CD4-positive, alpha-beta T cell (primary cell): ENCODE measurements at regions not wholly inside any gene's neighbourhood (a gene's known extent, or its start where the extent isn't known, plus 50 kb on each side); places are given as distances from the start of the nearest gene placed in this dataset.

Source experiments
- ATAC-seq: fragments of 200-7000 bp; cut with Tn5 transposase; one replicate; pipeline ENCODE4 v1.10.0; 2022; ENCODE audit warnings: mild to moderate bottlenecking; ENCODE audit not compliant: poor library complexity
- CTCF ChIA-PET: fragments of 350-600 bp; sonication (Branson Sonifier 250); formaldehyde crosslinking; loops from one replicate; lab custom pipeline; 2021; ENCODE audit warnings: antibody characterized with exemption, inconsistent platforms; lab: Charles Lee
- POLR2A ChIA-PET: fragments of 350-600 bp; sonication (Branson Sonifier 250); formaldehyde crosslinking; loops from one replicate; lab custom pipeline; 2021; ENCODE audit warnings: antibody characterized with exemption, inconsistent platforms; lab: Charles Lee
- DNase-seq, 14 experiments: peaks; one replicate each; pipeline ENCODE4 v3.0.0-alpha.2; 2013 to 2020; ENCODE audit warnings: mixed read lengths in 2 of 14
- H3K27ac ChIP-seq, 2 donors: one replicate each; pipeline versions ENCODE4 v1.5.1 to v1.7.0; 2013; ENCODE audit warnings: low read length in 2 of 2, low read depth in 1 of 2, mild to moderate bottlenecking in 1 of 2
- H3K27me3 ChIP-seq, 2 experiments: 1 replicate in 1 of 2; 2 replicates in 1 of 2; pipeline versions ENCODE4 v1.6.1 to v1.7.0; 2013; ENCODE audit warnings: low read length in 2 of 2, control low read depth in 1 of 2, mild to moderate bottlenecking in 1 of 2, moderate library complexity in 1 of 2; ENCODE audit not compliant: insufficient read depth in 2 of 2, control insufficient read depth in 1 of 2
- H3K36me3 ChIP-seq: one replicate; pipeline ENCODE4 v1.6.1; 2013; ENCODE audit warnings: low read length, control low read depth; ENCODE audit not compliant: insufficient read depth
- H3K4me1 ChIP-seq: one replicate; pipeline ENCODE4 v1.6.1; 2013; ENCODE audit warnings: low read length, control low read depth; ENCODE audit not compliant: insufficient read depth
- H3K4me3 ChIP-seq: one replicate; pipeline ENCODE4 v1.5.1; 2013; ENCODE audit warnings: mild to moderate bottlenecking, low read length, moderate library complexity
- H3K9me3 ChIP-seq, 2 experiments: 1 replicate in 1 of 2; 2 replicates in 1 of 2; pipeline versions ENCODE4 v1.6.1 to v1.7.0; 2013; ENCODE audit warnings: low read length in 2 of 2, mild to moderate bottlenecking in 2 of 2, control low read depth in 1 of 2, moderate library complexity in 1 of 2; ENCODE audit not compliant: control insufficient read depth in 1 of 2, insufficient read depth in 1 of 2
- H3K27ac Mint-ChIP-seq: one replicate; pipeline ENCODE4 v1.8.0; 2020; ENCODE audit warnings: mixed read lengths
- H3K27me3 Mint-ChIP-seq: one replicate; pipeline ENCODE4 v1.8.0; 2021; ENCODE audit warnings: mixed read lengths
- H3K36me3 Mint-ChIP-seq: one replicate; pipeline ENCODE4 v1.8.0; 2021; ENCODE audit warnings: low read depth, mixed read lengths
- H3K4me1 Mint-ChIP-seq: one replicate; pipeline ENCODE4 v1.8.0; 2021; ENCODE audit warnings: low read depth, mixed read lengths
- H3K4me3 Mint-ChIP-seq: one replicate; pipeline ENCODE4 v1.8.0; 2020; ENCODE audit warnings: mild to moderate bottlenecking, mixed read lengths
- H3K9me3 Mint-ChIP-seq: one replicate; pipeline ENCODE4 v1.8.0; 2020; ENCODE audit warnings: mixed read lengths
- intact Hi-C, 2 experiments: fragments of 100-400 bp; cut with DNase I in 1 of 2; cut with micrococcal nuclease in 1 of 2; formaldehyde crosslinking; loops; one replicate each; pipeline versions ENCODE4 v1.15.1 to v1.9.0; 2023 to 2025; cut with DNase I, micrococcal nuclease
- TF ChIP-seq, protein P1 (sequence below): fragments of 200-600 bp; IDR thresholded peaks from one replicate; pipeline ENCODE4 v1.8.0; 2022; ENCODE audit warnings: antibody characterized with exemption, mild to moderate bottlenecking

DNA sequence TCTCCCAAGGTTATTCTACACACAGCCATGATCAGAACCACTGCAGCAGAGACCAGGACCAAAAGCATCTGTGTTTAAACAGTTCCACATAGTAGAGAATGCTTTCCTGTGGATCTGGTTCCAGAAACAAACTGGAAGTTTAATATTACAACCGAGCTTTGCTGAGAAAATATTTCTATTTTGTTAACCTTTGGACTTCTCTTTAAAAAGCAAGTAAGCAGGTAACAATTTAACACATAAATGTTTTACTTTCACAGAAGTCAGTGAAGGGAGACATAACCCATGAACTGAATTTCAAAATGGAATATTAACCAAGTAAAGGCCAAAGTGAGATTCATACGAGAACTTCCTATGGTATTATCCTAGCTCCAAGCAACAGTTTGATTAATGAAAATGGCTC lies 98.6 kb upstream of the PHYHIPL start:
- H3K4me3 Mint-ChIP-seq: no peak overlapping the region
- no peaks in the 10 kb centered on the region for H3K9me3 Mint-ChIP-seq

DNA sequence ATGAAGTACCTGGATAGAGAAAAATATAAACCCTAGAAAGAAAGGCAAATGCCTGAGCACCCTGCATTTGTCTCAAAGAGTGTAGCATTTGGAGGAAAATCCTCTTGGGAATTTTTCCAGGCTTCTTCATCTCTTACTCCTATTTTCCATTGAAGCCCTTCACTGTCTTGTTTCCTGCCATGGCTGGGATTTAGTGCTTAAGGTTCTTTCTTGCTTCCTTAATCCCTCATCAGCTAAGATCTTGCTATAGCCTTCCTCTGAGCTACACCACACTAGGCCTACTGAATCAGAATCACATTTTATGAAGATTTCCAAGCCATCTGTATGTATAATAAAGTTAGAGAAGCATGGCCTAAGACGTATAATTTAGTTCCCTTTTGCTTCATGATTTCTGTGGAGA lies 97.5 kb upstream of the PHYHIPL start:
- Mint-ChIP-seq H3K27me3 (no peaks in the 10 kb centered on the region), H3K4me3 (no peak overlapping the region), H3K9me3 (no peaks in the 10 kb centered on the region), H3K4me1 (no peaks in the 10 kb centered on the region), H3K36me3 (no peaks in the 10 kb centered on the region), H3K27ac (no peak overlapping the region)
- ATAC-seq: no peak
- intact Hi-C loops: no loop called here
- no peaks in the 10 kb centered on the region for H3K4me1 ChIP-seq
- no peak for DNase-seq
- TF ChIP-seq, protein P1, sequence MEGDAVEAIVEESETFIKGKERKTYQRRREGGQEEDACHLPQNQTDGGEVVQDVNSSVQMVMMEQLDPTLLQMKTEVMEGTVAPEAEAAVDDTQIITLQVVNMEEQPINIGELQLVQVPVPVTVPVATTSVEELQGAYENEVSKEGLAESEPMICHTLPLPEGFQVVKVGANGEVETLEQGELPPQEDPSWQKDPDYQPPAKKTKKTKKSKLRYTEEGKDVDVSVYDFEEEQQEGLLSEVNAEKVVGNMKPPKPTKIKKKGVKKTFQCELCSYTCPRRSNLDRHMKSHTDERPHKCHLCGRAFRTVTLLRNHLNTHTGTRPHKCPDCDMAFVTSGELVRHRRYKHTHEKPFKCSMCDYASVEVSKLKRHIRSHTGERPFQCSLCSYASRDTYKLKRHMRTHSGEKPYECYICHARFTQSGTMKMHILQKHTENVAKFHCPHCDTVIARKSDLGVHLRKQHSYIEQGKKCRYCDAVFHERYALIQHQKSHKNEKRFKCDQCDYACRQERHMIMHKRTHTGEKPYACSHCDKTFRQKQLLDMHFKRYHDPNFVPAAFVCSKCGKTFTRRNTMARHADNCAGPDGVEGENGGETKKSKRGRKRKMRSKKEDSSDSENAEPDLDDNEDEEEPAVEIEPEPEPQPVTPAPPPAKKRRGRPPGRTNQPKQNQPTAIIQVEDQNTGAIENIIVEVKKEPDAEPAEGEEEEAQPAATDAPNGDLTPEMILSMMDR: no peak
- no peaks in the 10 kb centered on the region for H3K9me3 ChIP-seq
- H3K27ac ChIP-seq: no peak overlapping the region
- no peaks in the 10 kb centered on the region for H3K27me3 ChIP-seq
- POLR2A ChIA-PET: no interaction called here
- no peak overlapping the region for H3K4me3 ChIP-seq
- CTCF ChIA-PET: no interaction called here
- H3K36me3 ChIP-seq: no peaks in the 10 kb centered on the region

More for the DNA sequence above, 98.6 kb upstream of the PHYHIPL start:
- intact Hi-C loops: no loop called here
- DNase-seq: no peak
- H3K36me3 ChIP-seq: no peaks in the 10 kb centered on the region
- Mint-ChIP-seq H3K27me3 (no peaks in the 10 kb centered on the region), H3K36me3 (no peaks in the 10 kb centered on the region), H3K27ac (no peak overlapping the region), H3K4me1 (no peaks in the 10 kb centered on the region)
- no peaks in the 10 kb centered on the region for H3K4me1 ChIP-seq
- H3K4me3 ChIP-seq: no peak overlapping the region
- ChIA-PET CTCF (no interaction called here), POLR2A (no interaction called here)
- H3K9me3 ChIP-seq: no peaks in the 10 kb centered on the region
- TF ChIP-seq, protein P1: no peak
- H3K27me3 ChIP-seq: no peaks in the 10 kb centered on the region
- H3K27ac ChIP-seq: no peak overlapping the region
- ATAC-seq: no peak

DNA sequence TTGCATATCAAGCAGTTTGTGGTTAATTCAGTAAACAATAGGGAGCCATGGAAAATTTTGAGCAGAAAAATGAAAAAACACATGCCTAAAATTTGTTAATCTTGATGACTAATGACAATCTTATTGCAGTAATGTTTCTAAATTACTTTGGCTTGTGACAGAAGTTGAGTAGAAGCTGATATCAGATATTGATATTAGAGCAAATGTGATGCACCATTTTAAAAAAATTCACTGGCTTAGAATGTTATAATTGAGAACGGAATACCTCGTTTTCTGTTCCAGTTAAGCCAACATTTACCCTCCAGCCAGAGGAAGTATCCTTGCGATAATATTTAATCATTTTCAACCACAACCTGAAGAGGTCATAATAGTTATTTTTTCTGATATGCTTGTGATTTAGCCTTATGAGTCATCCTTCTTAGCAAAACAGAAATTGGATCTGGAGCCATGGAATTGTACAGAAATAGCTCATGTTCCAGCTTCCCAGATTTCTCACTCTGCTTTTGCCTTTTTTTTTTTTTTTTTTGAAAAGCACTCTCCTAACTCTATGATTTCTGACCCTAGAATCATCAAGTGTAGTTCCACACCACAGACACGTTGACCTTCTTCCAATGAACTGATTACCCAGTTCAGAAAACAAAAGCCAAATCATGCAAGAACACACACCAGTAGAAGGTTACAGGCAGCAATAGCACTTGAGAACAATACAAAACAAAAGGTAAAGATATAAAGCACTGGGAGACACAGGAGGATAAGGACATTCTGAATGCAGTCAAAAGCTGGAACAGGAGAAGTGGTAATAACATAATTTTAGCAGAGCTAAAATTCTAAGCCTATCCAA lies 96.8 kb upstream of the PHYHIPL start:
- DNase-seq (no peak), ATAC-seq (no peak)
- H3K9me3 ChIP-seq: no peaks in the 10 kb centered on the region
- intact Hi-C loops: no loop called here
- no peaks in the 10 kb centered on the region for H3K9me3 Mint-ChIP-seq
- H3K36me3 Mint-ChIP-seq: no peaks in the 10 kb centered on the region
- CTCF ChIA-PET: no interaction called here
- TF ChIP-seq, protein P1: no peak
- no peak overlapping the region for H3K4me3 Mint-ChIP-seq
- H3K4me3 ChIP-seq: no peak overlapping the region
- no peak overlapping the region for H3K27ac ChIP-seq
- no peaks in the 10 kb centered on the region for H3K4me1 Mint-ChIP-seq
- H3K27me3 Mint-ChIP-seq: no peaks in the 10 kb centered on the region
- no peaks in the 10 kb centered on the region for H3K4me1 ChIP-seq
- H3K27me3 ChIP-seq: no peaks in the 10 kb centered on the region
- H3K36me3 ChIP-seq: no peaks in the 10 kb centered on the region
- H3K27ac Mint-ChIP-seq: no peak overlapping the region
- POLR2A ChIA-PET: no interaction called here
